ENCODE measurements at regions not wholly inside any gene's neighbourhood (a gene's known extent, or its start where the extent isn't known, plus 50 kb on each side); places are given as distances from the start of the nearest gene placed in this dataset.

- Histone ChIP-seq H2BK20ac (ENCODE audit: low read depth, low read length) (no peak overlapping the region; the same call in 1 of the 2 replicates), H3K9ac (ENCODE audit: low read depth, low read length) (no peak overlapping the region), H3K79me1 (ENCODE audit: low read depth in 1 of 2, low read length in 2 of 2) (no peaks in the 10 kb centered on the region), H3K23ac (ENCODE audit: low read depth, low read length) (no peak overlapping the region), H4K5ac (ENCODE audit: low read depth, low read length) (0 out of 2 replicates have a peak overlapping the region, but pooled peaks have one; percentile 41), H3K27ac (ENCODE audit: insufficient read depth, low read length) (no peak overlapping the region), H2BK5ac (ENCODE audit: low read depth, low read length, poor library complexity, severe bottlenecking) (peak overlapping the region; percentile 43), H3K18ac (ENCODE audit: low read depth, low read length) (0 out of 2 replicates have a peak overlapping the region, but pooled peaks have one; percentile 43), H3K36me3 (ENCODE audit: control insufficient read depth, insufficient read depth, low read length) (no peaks in the 10 kb centered on the region), H3K4me1 (ENCODE audit: control insufficient read depth, insufficient read depth, low read length) (0 out of 2 replicates have a peak, but pooled peaks cover 2% of the 10 kb centered on the region), H4K20me1 (ENCODE audit: insufficient read depth, low read length) (no peaks in the 10 kb centered on the region), H3K9me1 (ENCODE audit: insufficient read depth, low read length) (no peaks in the 10 kb centered on the region), H2AK9ac (replicated peaks; ENCODE audit: low read depth, low read length, poor library complexity) (no peak overlapping the region), H3K4me3 (ENCODE audit: insufficient read depth, low read depth, low read length) (no peak overlapping the region), H2BK15ac (ENCODE audit: low read depth, low read length) (no peak overlapping the region), H3K14ac (replicated peaks; ENCODE audit: low read depth, low read length) (no peak overlapping the region), H2BK120ac (ENCODE audit: low read depth, low read length) (peak overlapping the region; percentile 43; the same call in 1 of the 2 replicates), H2AFZ (replicated peaks; ENCODE audit: low read length, poor library complexity) (peak overlapping the region; percentile 4), H3K4ac (ENCODE audit: low read depth, low read length) (0 out of 2 replicates have a peak overlapping the region, but pooled peaks have one; percentile 21), H3K56ac (ENCODE audit: extremely low read depth, insufficient read depth, low read length) (no peak overlapping the region), H3K9me3 (ENCODE audit: control insufficient read depth, insufficient read depth, low read length) (no peaks in the 10 kb centered on the region), H4K8ac (ENCODE audit: low read depth in 2 of 2, low read length in 2 of 2) (no peak overlapping the region), H2AK5ac (ENCODE audit: low read depth, low read length) (no peak overlapping the region), H3K4me2 (ENCODE audit: low read depth, low read length) (0 out of 2 replicates have a peak overlapping the region, but pooled peaks have one; percentile 28), H4K91ac (ENCODE audit: insufficient read depth, low read depth, low read length) (no peak overlapping the region), H3K27me3 (ENCODE audit: control insufficient read depth, insufficient read depth, low read length) (no peaks in the 10 kb centered on the region)
- in situ Hi-C loops (cut with MboI; ENCODE audit: low sequenced_read_pairs): no loop called here
- ATAC-seq (ENCODE audit: low read depth) (peak; percentile 79), DNase-seq (peak; percentile 94)
- dilution Hi-C loops (cut with HindIII; ENCODE audit: low sequenced_read_pairs, unreplicated experiment): no loop called here
- intact Hi-C loops (cut with micrococcal nuclease): no loop called here
- ChIA-PET POLR2A (ENCODE audit: unreplicated experiment) (interaction anchor here (0.5 kb wide), 1 partner anchor 16 kb away, joined by 3 read pairs; no protein-coding TSS in a partner anchor), CTCF (no interaction called here)
- BruUV-seq (replicated peaks): no TSS peak
- TF ChIP-seq FOS (IDR thresholded peaks at IDR 0.05; ENCODE audit: low read depth, low read length): peak; percentile 79
- TF ChIP-seq, protein P1, sequence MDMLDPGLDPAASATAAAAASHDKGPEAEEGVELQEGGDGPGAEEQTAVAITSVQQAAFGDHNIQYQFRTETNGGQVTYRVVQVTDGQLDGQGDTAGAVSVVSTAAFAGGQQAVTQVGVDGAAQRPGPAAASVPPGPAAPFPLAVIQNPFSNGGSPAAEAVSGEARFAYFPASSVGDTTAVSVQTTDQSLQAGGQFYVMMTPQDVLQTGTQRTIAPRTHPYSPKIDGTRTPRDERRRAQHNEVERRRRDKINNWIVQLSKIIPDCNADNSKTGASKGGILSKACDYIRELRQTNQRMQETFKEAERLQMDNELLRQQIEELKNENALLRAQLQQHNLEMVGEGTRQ (IDR thresholded peaks at IDR 0.05; ENCODE audit: low read depth, low read length): 0 out of 2 replicates have a peak, but pooled peaks have one; percentile 7
- TF ChIP-seq RCOR1 (IDR thresholded peaks at IDR 0.05; ENCODE audit: insufficient replicate concordance, low read length): peak; percentile 73
- TF ChIP-seq BHLHE40 (IDR thresholded peaks at IDR 0.05; ENCODE audit: low read depth, low read length): peak; percentile 57; the same call in 1 of the 2 replicates
- peak; percentile 79 for TF ChIP-seq CEBPB (IDR thresholded peaks at IDR 0.05; ENCODE audit: low read depth, low read length)
- no peak for TF ChIP-seq SMC3 (IDR thresholded peaks at IDR 0.05; ENCODE audit: low read depth, low read length)
- no peak for TF ChIP-seq CHD1 (IDR thresholded peaks at IDR 0.05; ENCODE audit: low read depth, low read length)
- 0% methylated on average over 1 of the region's 4 CpGs; no CpG with 5 or more reads in 1 of the 2 experiments for WGBS, 2 experiments (ENCODE audit: extremely low coverage in 2 of 2, insufficient read length in 1 of 2)
Observed at GRCh38 chr14:87133073-87133801, 859.7 kb downstream of the GALC start.

Data from IMR-90 (cell line).